D721Med (cell line): ENCODE measurements at regions not wholly inside any gene's neighbourhood (a gene's known extent, or its start where the extent isn't known, plus 50 kb on each side); places are given as distances from the start of the nearest gene placed in this dataset.

ENCODE experiments used
- DNase-seq: peaks from one replicate; pipeline ENCODE4 v3.0.0; 2011; ENCODE audit warnings: low spot score; ENCODE audit not compliant: insufficient read length
- FAIRE-seq: peaks from 2 replicates; lab custom pipeline; 2011; peaks lifted over from hg19 to GRCh38; lab: Jason Lieb, UNC
- TF ChIP-seq, protein P1 (sequence below): IDR thresholded peaks from 2 replicates; pipeline ENCODE4 v1.5.1; 2012; ENCODE audit warnings: mild to moderate bottlenecking, control low read depth; ENCODE audit not compliant: insufficient read depth; ENCODE audit errors: missing control alignments

DNA sequence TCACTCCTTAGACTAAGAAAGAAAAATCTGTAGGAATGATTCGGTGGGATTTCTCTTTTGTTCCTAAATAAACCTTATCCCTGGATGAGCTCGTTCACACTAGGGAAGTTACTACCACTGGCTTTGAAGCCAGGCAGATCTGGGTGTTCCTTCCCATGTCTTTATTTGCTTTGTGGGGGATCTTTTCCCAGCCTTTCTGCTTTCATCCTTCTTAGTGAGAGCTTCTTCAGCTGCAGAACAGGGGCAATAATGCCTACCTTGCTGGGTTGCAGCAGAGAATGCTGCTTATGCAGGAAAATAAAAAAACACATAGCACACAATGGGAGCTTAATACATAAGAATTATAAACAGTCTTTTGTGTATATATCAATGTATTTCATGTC is 292.1 kb downstream of the SOX11 start:
- no peak for FAIRE-seq
- DNase-seq, result no peak
- TF ChIP-seq, protein P1, sequence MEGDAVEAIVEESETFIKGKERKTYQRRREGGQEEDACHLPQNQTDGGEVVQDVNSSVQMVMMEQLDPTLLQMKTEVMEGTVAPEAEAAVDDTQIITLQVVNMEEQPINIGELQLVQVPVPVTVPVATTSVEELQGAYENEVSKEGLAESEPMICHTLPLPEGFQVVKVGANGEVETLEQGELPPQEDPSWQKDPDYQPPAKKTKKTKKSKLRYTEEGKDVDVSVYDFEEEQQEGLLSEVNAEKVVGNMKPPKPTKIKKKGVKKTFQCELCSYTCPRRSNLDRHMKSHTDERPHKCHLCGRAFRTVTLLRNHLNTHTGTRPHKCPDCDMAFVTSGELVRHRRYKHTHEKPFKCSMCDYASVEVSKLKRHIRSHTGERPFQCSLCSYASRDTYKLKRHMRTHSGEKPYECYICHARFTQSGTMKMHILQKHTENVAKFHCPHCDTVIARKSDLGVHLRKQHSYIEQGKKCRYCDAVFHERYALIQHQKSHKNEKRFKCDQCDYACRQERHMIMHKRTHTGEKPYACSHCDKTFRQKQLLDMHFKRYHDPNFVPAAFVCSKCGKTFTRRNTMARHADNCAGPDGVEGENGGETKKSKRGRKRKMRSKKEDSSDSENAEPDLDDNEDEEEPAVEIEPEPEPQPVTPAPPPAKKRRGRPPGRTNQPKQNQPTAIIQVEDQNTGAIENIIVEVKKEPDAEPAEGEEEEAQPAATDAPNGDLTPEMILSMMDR, result no peak

DNA sequence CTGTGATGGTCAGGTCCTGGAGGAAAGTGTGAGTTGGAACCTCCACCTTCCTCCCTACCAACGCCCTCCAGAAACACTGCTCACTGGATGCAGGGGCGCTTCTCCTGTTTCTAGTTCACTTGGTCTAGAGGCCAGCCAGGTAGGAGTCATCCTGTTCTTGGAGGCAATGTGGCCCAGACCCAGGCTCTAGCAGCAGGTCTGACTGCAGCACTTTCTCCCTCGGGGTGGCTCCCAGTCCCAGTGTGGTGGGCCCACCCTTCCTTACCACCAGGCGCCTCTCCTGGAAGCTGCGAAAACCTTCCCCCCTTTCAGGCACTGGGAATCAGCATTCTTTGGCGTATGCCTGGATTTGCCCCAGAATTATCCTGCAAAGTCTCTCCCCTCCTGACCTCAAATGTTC is 292.8 kb downstream of the SOX11 start:
- no peak for FAIRE-seq
- TF ChIP-seq, protein P1, result no peak
- no peak for DNase-seq

DNA sequence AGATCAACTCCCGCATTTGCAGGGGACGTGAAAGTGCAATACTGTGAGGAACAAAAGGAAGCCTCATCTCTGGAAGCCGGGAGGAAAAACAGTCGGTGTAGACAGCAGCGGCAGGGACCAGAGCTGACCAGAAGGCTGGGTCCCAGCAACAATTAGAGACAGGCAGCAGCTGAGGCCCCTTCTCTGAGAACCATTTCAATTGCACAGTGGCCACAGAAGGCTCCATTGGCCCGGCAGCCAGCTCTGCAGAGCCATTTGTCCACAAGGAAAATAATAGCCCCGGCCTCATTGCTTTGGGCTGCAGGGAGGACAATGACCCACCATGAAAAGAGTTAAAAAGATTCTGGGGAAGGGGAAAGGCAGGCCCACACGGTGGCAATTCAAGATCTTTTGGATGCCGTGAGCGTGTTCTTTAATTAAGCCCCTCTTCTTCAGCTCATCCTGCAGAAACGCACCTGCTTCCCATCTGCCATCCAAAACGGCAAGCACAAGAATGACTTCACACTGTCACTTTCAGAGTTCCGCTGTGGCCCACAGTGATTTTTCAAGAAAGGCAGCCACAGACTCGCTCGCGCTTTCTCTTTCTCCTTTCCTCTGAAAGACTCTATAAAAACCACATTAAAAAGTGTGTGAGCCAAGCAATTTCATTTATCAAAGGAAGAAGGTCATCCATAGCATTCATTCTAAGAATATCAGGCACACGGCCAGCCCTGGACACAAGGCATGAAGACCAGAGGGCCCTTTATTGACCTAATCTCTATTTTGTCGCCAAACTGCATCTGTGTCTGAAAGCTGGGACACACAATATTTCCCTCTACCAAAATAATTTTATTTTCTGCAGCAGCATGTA is 293.6 kb downstream of the SOX11 start:
- no peak for FAIRE-seq
- DNase-seq, result no peak
- TF ChIP-seq, protein P1, result no peak

DNA sequence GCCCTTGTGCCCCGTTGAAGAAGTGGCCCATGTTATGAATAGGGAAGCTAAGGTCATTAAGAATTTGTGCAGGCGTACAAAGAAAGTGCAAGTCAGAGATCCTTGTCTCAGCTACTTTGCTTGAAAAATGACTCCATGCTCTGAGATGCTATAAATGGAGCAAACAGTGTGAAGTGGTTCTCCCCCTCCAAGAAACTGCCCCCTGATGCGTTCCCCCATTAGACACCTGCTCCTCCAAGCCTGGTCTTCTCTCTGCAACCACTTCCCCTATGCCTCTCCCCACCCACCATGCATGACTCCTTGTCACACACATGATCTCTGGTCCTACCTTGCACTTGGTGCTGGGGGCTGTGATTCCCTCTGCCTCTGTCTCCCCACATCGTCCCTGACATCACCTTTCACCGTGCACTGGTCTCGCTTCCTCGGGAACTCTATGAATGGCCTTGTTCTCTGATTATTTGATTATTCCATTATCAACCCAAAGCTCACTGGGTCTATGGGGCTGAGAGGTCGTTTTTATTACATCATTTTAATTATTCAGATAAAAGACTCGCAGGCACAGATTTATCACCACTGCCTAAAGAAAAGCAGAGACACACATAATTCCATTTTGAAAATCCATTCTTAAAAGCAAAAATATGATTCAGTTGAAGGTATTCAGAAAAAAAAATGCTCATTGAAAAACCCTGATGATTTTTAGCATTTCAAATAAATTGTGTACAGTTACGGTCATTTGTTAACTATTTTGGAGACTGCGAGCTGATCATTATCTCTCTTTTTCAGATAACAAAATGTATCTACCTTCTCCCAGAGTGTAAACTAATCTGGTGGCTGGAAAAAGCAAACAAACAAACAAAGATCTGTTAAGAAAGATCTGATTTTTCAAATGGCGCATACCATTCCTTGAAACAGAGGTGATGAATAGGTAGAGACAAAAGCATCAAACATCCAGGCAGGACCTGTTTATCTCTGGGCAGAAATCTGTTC is 294.9 kb downstream of the SOX11 start:
- DNase-seq (no peak), FAIRE-seq (no peak)
- TF ChIP-seq, protein P1, result no peak

DNA sequence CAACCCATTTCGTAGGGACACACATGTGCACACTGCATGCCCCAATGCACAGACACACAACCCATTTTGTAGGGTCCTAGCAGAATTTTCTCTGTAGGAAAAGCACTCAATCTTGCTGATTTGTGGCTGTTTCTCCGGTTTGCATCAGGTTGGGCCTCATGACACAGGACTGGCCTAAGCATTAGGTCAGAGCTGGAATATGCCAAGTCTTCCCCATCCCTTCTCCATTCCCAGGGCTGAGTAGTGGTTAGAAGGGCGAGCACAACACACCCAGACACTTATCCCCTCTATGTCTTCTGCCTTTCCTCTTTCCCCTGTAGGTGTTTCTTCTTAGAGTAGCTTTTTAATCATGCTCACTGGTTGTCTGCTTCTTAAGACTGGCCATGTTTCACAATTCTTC is 295.9 kb downstream of the SOX11 start:
- TF ChIP-seq, protein P1, result no peak
- FAIRE-seq, result no peak
- DNase-seq, result no peak

DNA sequence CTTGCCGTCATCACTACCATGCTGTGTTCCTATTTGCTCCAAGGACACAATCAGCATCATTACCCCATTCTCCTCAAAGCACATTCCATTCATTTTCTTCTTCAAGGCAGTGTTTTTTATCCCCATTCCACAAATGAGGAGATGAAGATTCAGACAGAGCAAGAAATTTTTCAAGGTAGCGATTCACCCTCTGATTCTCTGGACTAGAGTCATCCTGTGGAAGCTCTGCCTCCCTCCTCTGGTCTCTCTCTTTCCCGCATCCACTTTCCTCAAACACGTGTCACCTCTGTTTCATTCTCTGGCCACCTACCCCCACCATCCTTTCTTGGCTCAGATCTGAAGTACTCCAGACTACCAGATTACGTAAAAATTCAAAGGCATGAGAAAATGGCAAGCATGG is 297.9 kb downstream of the SOX11 start:
- TF ChIP-seq, protein P1, result no peak
- no peak for FAIRE-seq
- DNase-seq, result no peak
